T-helper 1 cell treated with Interleukin-12 subunit alpha and Interleukin-12 subunit beta and Interleukin-4 antibody, amounts not matched to agents 30 μg/mL and 1 μg/mL, for 36 hours (primary cell): ENCODE measurements at regions not wholly inside any gene's neighbourhood (a gene's known extent, or its start where the extent isn't known, plus 50 kb on each side); places are given as distances from the start of the nearest gene placed in this dataset.

Experiments used
- H3K27ac Mint-ChIP-seq: one replicate; pipeline ENCODE4 v1.8.0; 2021; ENCODE audit warnings: mild to moderate bottlenecking, mixed read lengths
- H3K27me3 Mint-ChIP-seq: one replicate; pipeline ENCODE4 v1.8.0; 2021; ENCODE audit warnings: low read depth, mixed read lengths
- H3K36me3 Mint-ChIP-seq: one replicate; pipeline ENCODE4 v1.8.0; 2021; ENCODE audit warnings: low read depth, mixed read lengths
- H3K4me1 Mint-ChIP-seq: one replicate; pipeline ENCODE4 v1.8.0; 2021; ENCODE audit warnings: low read depth, mixed read lengths
- H3K4me3 Mint-ChIP-seq: one replicate; pipeline ENCODE4 v1.8.0; 2021; ENCODE audit warnings: mild to moderate bottlenecking, moderate library complexity, mixed read lengths
- H3K9me3 Mint-ChIP-seq: one replicate; pipeline ENCODE4 v1.8.0; 2021; ENCODE audit warnings: mixed read lengths

- H3K27me3 Mint-ChIP-seq: peaks cover 27% of the 10 kb centered on the region
- no peaks in the 10 kb centered on the region for H3K4me1 Mint-ChIP-seq
- no peak overlapping the region for H3K4me3 Mint-ChIP-seq
- H3K36me3 Mint-ChIP-seq: no peaks in the 10 kb centered on the region
- H3K9me3 Mint-ChIP-seq: no peaks in the 10 kb centered on the region
- no peak overlapping the region for H3K27ac Mint-ChIP-seq
Measured at GRCh38 chr13:106351251-106351650, 184.2 kb downstream of the EFNB2 start.

- Mint-ChIP-seq H3K27ac (no peak overlapping the region), H3K4me3 (no peak overlapping the region), H3K27me3 (peaks cover 27% of the 10 kb centered on the region)
Measured at GRCh38 chr13:106350208-106350607, 185.3 kb downstream of the EFNB2 start.

GRCh38 chr13:106349080-106349931 is 186.2 kb downstream of the EFNB2 start:
- no peaks in the 10 kb centered on the region for H3K9me3 Mint-ChIP-seq
- H3K27ac Mint-ChIP-seq: no peak overlapping the region
- no peak overlapping the region for H3K4me3 Mint-ChIP-seq
- no peaks in the 10 kb centered on the region for H3K4me1 Mint-ChIP-seq
- H3K27me3 Mint-ChIP-seq: peaks cover 27% of the 10 kb centered on the region
- H3K36me3 Mint-ChIP-seq: no peaks in the 10 kb centered on the region

More at GRCh38 chr13:106350208-106350607, 185.3 kb downstream of the EFNB2 start:
- H3K36me3 Mint-ChIP-seq: no peaks in the 10 kb centered on the region
- H3K4me1 Mint-ChIP-seq: no peaks in the 10 kb centered on the region
- H3K9me3 Mint-ChIP-seq: no peaks in the 10 kb centered on the region

- Mint-ChIP-seq H3K27ac (no peak overlapping the region), H3K36me3 (no peaks in the 10 kb centered on the region), H3K4me3 (no peak overlapping the region), H3K27me3 (peaks cover 27% of the 10 kb centered on the region), H3K4me1 (no peaks in the 10 kb centered on the region), H3K9me3 (no peaks in the 10 kb centered on the region)
Measured at GRCh38 chr13:106348075-106348840, 187.2 kb downstream of the EFNB2 start.

GRCh38 chr13:106344342-106344741 is 191.1 kb downstream of the EFNB2 start:
- Mint-ChIP-seq H3K27me3 (peaks cover 10% of the 10 kb centered on the region), H3K36me3 (no peaks in the 10 kb centered on the region), H3K4me1 (no peaks in the 10 kb centered on the region), H3K27ac (no peak overlapping the region), H3K4me3 (no peak overlapping the region), H3K9me3 (peaks cover 12% of the 10 kb centered on the region)

- no peak overlapping the region for H3K4me3 Mint-ChIP-seq
- H3K36me3 Mint-ChIP-seq: no peaks in the 10 kb centered on the region
- no peak overlapping the region for H3K27ac Mint-ChIP-seq
- H3K27me3 Mint-ChIP-seq: peaks cover 5% of the 10 kb centered on the region
- no peaks in the 10 kb centered on the region for H3K4me1 Mint-ChIP-seq
- peaks cover 12% of the 10 kb centered on the region for H3K9me3 Mint-ChIP-seq
Measured at GRCh38 chr13:106343836-106344235, 191.6 kb downstream of the EFNB2 start.

- H3K27me3 Mint-ChIP-seq: no peaks in the 10 kb centered on the region
- H3K36me3 Mint-ChIP-seq: no peaks in the 10 kb centered on the region
- no peak overlapping the region for H3K4me3 Mint-ChIP-seq
- no peaks in the 10 kb centered on the region for H3K4me1 Mint-ChIP-seq
- peaks cover 12% of the 10 kb centered on the region for H3K9me3 Mint-ChIP-seq
- H3K27ac Mint-ChIP-seq: no peak overlapping the region
Measured at GRCh38 chr13:106340249-106340648, 195.2 kb downstream of the EFNB2 start.

GRCh38 chr13:106337096-106337850 is 198.2 kb downstream of the EFNB2 start:
- H3K9me3 Mint-ChIP-seq: peaks cover 12% of the 10 kb centered on the region

GRCh38 chr13:106336668-106337067 is 198.8 kb downstream of the EFNB2 start:
- Mint-ChIP-seq H3K27me3 (no peaks in the 10 kb centered on the region), H3K4me3 (no peak overlapping the region), H3K9me3 (peaks cover 12% of the 10 kb centered on the region), H3K27ac (no peak overlapping the region), H3K4me1 (no peaks in the 10 kb centered on the region), H3K36me3 (no peaks in the 10 kb centered on the region)

More at GRCh38 chr13:106337096-106337850, 198.2 kb downstream of the EFNB2 start:
- no peaks in the 10 kb centered on the region for H3K27me3 Mint-ChIP-seq
- no peak overlapping the region for H3K27ac Mint-ChIP-seq
- H3K4me1 Mint-ChIP-seq: no peaks in the 10 kb centered on the region
- H3K36me3 Mint-ChIP-seq: no peaks in the 10 kb centered on the region
- H3K4me3 Mint-ChIP-seq: no peak overlapping the region

- Mint-ChIP-seq H3K9me3 (no peaks in the 10 kb centered on the region), H3K4me1 (no peaks in the 10 kb centered on the region), H3K36me3 (no peaks in the 10 kb centered on the region), H3K4me3 (no peak overlapping the region), H3K27ac (no peak overlapping the region), H3K27me3 (no peaks in the 10 kb centered on the region)
Measured at GRCh38 chr13:106332621-106333020, 202.8 kb downstream of the EFNB2 start.

GRCh38 chr13:106331116-106331515 is 204.3 kb downstream of the EFNB2 start:
- Mint-ChIP-seq H3K4me3 (no peak overlapping the region), H3K36me3 (no peaks in the 10 kb centered on the region), H3K9me3 (no peaks in the 10 kb centered on the region), H3K4me1 (no peaks in the 10 kb centered on the region), H3K27ac (no peak overlapping the region), H3K27me3 (no peaks in the 10 kb centered on the region)

GRCh38 chr13:106329941-106330340 is 205.5 kb downstream of the EFNB2 start:
- Mint-ChIP-seq H3K4me3 (no peak overlapping the region), H3K36me3 (no peaks in the 10 kb centered on the region), H3K27ac (no peak overlapping the region)

GRCh38 chr13:106326751-106327150 is 208.7 kb downstream of the EFNB2 start:
- Mint-ChIP-seq H3K9me3 (peaks cover 12% of the 10 kb centered on the region), H3K4me3 (no peak overlapping the region), H3K36me3 (no peaks in the 10 kb centered on the region), H3K27me3 (no peaks in the 10 kb centered on the region), H3K27ac (no peak overlapping the region), H3K4me1 (no peaks in the 10 kb centered on the region)

More at GRCh38 chr13:106329941-106330340, 205.5 kb downstream of the EFNB2 start:
- no peaks in the 10 kb centered on the region for H3K27me3 Mint-ChIP-seq
- H3K4me1 Mint-ChIP-seq: no peaks in the 10 kb centered on the region
- peaks cover under 1% of the 10 kb centered on the region for H3K9me3 Mint-ChIP-seq

- Mint-ChIP-seq H3K9me3 (peaks cover 15% of the 10 kb centered on the region), H3K4me3 (no peak overlapping the region), H3K27ac (no peak overlapping the region), H3K4me1 (no peaks in the 10 kb centered on the region), H3K27me3 (no peaks in the 10 kb centered on the region), H3K36me3 (no peaks in the 10 kb centered on the region)
Measured at GRCh38 chr13:106324444-106324843, 211.0 kb downstream of the EFNB2 start.
